ENCODE measurements at regions not wholly inside any gene's neighbourhood (a gene's known extent, or its start where the extent isn't known, plus 50 kb on each side); places are given as distances from the start of the nearest gene placed in this dataset.

GRCh38 chr3:34258271-34258998 lies 460.0 kb downstream of the PDCD6IP start:
- POLR2A ChIA-PET = no interaction called here
- intact Hi-C loops (cut with micrococcal nuclease) = no loop called here
- H3K27me3 ChIP-seq (ENCODE audit: control insufficient read depth in 2 of 2, insufficient read depth in 2 of 2, low read length in 2 of 2) = no peaks in the 10 kb centered on the region
- no peak overlapping the region for H2AFZ ChIP-seq (ENCODE audit: low read depth, low read length)
- no peak overlapping the region for H3K4me2 ChIP-seq (ENCODE audit: insufficient read depth, low read length)
- H3K9me3 ChIP-seq (replicated peaks; ENCODE audit: control insufficient read depth, insufficient read depth, low read length) = no peaks in the 10 kb centered on the region
- no peak for DNase-seq (ENCODE audit: low read depth, low spot score)
- dilution Hi-C loops (cut with MboI; ENCODE audit: extremely low pct_ligation_motif_present, low sequenced_read_pairs) = no loop called here
- H3K9me1 ChIP-seq (replicated peaks; ENCODE audit: control insufficient read depth, extremely low read depth, insufficient read depth, low read length) = no peaks in the 10 kb centered on the region
- no peaks in the 10 kb centered on the region for H3K4me1 ChIP-seq (ENCODE audit: control insufficient read depth, extremely low read depth, insufficient read depth, low read length)
- no peaks in the 10 kb centered on the region for H4K20me1 ChIP-seq (replicated peaks; ENCODE audit: control insufficient read depth, extremely low read depth, insufficient read depth, low read length)
- no peak overlapping the region for H3K4me3 ChIP-seq (replicated peaks in 1 of 3; ENCODE audit: insufficient read depth in 1 of 3, low read depth in 1 of 3, low read length in 3 of 3)
- no peak overlapping the region for H3K27ac ChIP-seq (ENCODE audit: insufficient read depth, low read depth, low read length)
- no peak for FAIRE-seq
- H3K79me2 ChIP-seq (ENCODE audit: control insufficient read depth, insufficient read depth, low read length) = no peaks in the 10 kb centered on the region
- TF ChIP-seq EZH2 (IDR thresholded peaks at IDR 0.05; ENCODE audit: borderline replicate concordance, low read depth, low read length, severe bottlenecking) = no peak
- no peak for TF ChIP-seq CTCF (IDR thresholded peaks at IDR 0.05; ENCODE audit: extremely low read depth in 1 of 2, insufficient read depth in 1 of 2, low read depth in 1 of 2, low read length in 2 of 2)
- no peak for TF ChIP-seq JUN (IDR thresholded peaks at IDR 0.05; ENCODE audit: borderline replicate concordance, insufficient read depth, insufficient read length, low read depth)
- TF ChIP-seq FOS (IDR thresholded peaks at IDR 0.05; ENCODE audit: borderline replicate concordance, insufficient read depth, low read length) = no peak
- no peak for TF ChIP-seq POLR2A (IDR thresholded peaks at IDR 0.05; ENCODE audit: low read depth, low read length)
- no peak for TF ChIP-seq GATA2 (IDR thresholded peaks at IDR 0.05; ENCODE audit: insufficient read depth, insufficient read length, low read depth, low read length)
- TF ChIP-seq, protein P1, sequence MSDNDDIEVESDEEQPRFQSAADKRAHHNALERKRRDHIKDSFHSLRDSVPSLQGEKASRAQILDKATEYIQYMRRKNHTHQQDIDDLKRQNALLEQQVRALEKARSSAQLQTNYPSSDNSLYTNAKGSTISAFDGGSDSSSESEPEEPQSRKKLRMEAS (IDR thresholded peaks at IDR 0.05; ENCODE audit: insufficient read depth, insufficient read length) = no peak
- no peak for TF ChIP-seq POLR2AphosphoS5 (IDR thresholded peaks at IDR 0.05; ENCODE audit: insufficient read depth, low read depth, low read length)
- no peak for TF ChIP-seq MYC (IDR thresholded peaks at IDR 0.05; ENCODE audit: low read depth, low read length)
- no TSS peak for BruUV-seq (replicated peaks)
- no peak overlapping the region for H3K9ac ChIP-seq (replicated peaks; ENCODE audit: extremely low read depth, insufficient read depth, low read length)
- CTCF ChIA-PET = interaction anchor here (1.8 to 4.9 kb wide), 6 partner anchors 9 to 1650 kb away, joined by 5 to 52 read pairs (median 30); no protein-coding TSS in a partner anchor
- no peaks in the 10 kb centered on the region for H3K36me3 ChIP-seq (ENCODE audit: control insufficient read depth in 2 of 2, extremely low read depth in 1 of 2, insufficient read depth in 2 of 2, low read length in 2 of 2)

All from endothelial cell of umbilical vein (primary cell).